GM18873 (cell line): ENCODE measurements at regions not wholly inside any gene's neighbourhood (a gene's known extent, or its start where the extent isn't known, plus 50 kb on each side); places are given as distances from the start of the nearest gene placed in this dataset.
A peak's percentile ranks its signal among the peaks of the same experiment; 100 is the strongest.
"Not testable (repeated sequence)": the region's sequence is repeated elsewhere in the genome, so short reads cannot be mapped to it uniquely, and the experiment has no call there.

Experiments
- ATAC-seq: cut with Tn5 transposase; IDR thresholded peaks from one replicate; pipeline ENCODE4 v1.9.1; 2021; ENCODE audit warnings: mild to moderate bottlenecking, moderate library complexity, moderate number of reproducible peaks; ENCODE audit not compliant: unreplicated experiment, low FRiP score

- ATAC-seq: no peak
Observed at GRCh38 chr11:86150847-86151173, 81.9 kb upstream of the PICALM start.

- no peak for ATAC-seq
Observed at GRCh38 chr11:86149792-86150191, 80.9 kb upstream of the PICALM start.

GRCh38 chr11:86148345-86148747 lies 79.5 kb upstream of the PICALM start:
- ATAC-seq: no peak

- no peak for ATAC-seq
Observed at GRCh38 chr11:86147004-86147403, 78.1 kb upstream of the PICALM start.

GRCh38 chr11:86145439-86146156 lies 76.7 kb upstream of the PICALM start:
- no peak for ATAC-seq

GRCh38 chr11:86144846-86145245 lies 76.0 kb upstream of the PICALM start:
- no peak for ATAC-seq

GRCh38 chr11:86144087-86144486 lies 75.2 kb upstream of the PICALM start:
- not testable (repeated sequence) for ATAC-seq

- ATAC-seq: peak; percentile 61
Observed at GRCh38 chr11:86143087-86144030, 74.5 kb upstream of the PICALM start.

- ATAC-seq: no peak
Observed at GRCh38 chr11:86142170-86142569, 73.3 kb upstream of the PICALM start.

- ATAC-seq: no peak
Observed at GRCh38 chr11:86141727-86142126, 72.8 kb upstream of the PICALM start.

- ATAC-seq: no peak
Observed at GRCh38 chr11:86140334-86140990, 71.6 kb upstream of the PICALM start.

- ATAC-seq: peak; percentile 65
Observed at GRCh38 chr11:86138958-86139357, 70.1 kb upstream of the PICALM start.

GRCh38 chr11:86136538-86136937 lies 67.7 kb upstream of the PICALM start:
- no peak for ATAC-seq

- ATAC-seq: no peak
Observed at GRCh38 chr11:86135319-86135714, 66.4 kb upstream of the PICALM start.

GRCh38 chr11:86134580-86135318 lies 65.9 kb upstream of the PICALM start:
- no peak for ATAC-seq

- ATAC-seq: no peak
Observed at GRCh38 chr11:86132667-86133249, 63.9 kb upstream of the PICALM start.

- no peak for ATAC-seq
Observed at GRCh38 chr11:86129740-86130540, 61.1 kb upstream of the PICALM start.

GRCh38 chr11:86128914-86129313 lies 60.0 kb upstream of the PICALM start:
- ATAC-seq: no peak

GRCh38 chr11:86126862-86127261 lies 58.0 kb upstream of the PICALM start:
- no peak for ATAC-seq
